SH-SY5Y (cell line): ENCODE measurements at regions not wholly inside any gene's neighbourhood (a gene's known extent, or its start where the extent isn't known, plus 50 kb on each side); places are given as distances from the start of the nearest gene placed in this dataset.

Experiments used
- GATA2 ChIP-seq: IDR thresholded peaks from 2 replicates; pipeline ENCODE4 v1.6.1; 2011; ENCODE audit warnings: mild to moderate bottlenecking, low read depth, low read length
- GATA3 ChIP-seq: IDR thresholded peaks from 2 replicates; pipeline ENCODE4 v1.6.1; 2011; ENCODE audit warnings: low read depth, mild to moderate bottlenecking, low read length, moderate library complexity

DNA sequence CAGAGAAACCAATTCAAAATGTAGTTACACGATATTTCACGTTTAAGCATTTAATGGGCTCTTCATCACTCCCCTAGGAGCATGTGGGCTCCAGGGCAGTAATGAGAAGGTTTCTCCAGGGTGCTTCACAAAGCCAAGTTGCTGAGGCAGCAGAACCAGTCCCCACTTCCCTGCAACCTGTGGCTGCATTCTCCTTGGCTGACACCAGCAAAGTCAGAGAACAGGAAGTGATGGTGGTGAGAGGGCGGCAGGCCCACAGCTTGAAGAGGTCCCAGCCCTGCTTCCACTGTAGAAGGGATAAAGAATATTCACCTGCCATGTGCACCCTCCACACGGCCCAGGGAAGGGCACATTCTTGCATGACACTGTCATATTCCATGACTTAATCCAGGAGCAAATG, 133.2 kb downstream of the CBLN1 start:
- TF ChIP-seq GATA3 (no peak), GATA2 (no peak)
